BE2C (cell line): ENCODE measurements at regions not wholly inside any gene's neighbourhood (a gene's known extent, or its start where the extent isn't known, plus 50 kb on each side); places are given as distances from the start of the nearest gene placed in this dataset.

Experiments used
- DNase-seq: peaks from one replicate; pipeline ENCODE4 v3.0.0-alpha.2; 2020
- H3K27me3 ChIP-seq: fragments of 250-450 bp; sonication (Bioruptor Pico); 2 replicates; pipeline ENCODE4 v1.5.1; 2020; ENCODE audit warnings: mild to moderate bottlenecking
- H3K36me3 ChIP-seq: fragments of 250-450 bp; sonication (Bioruptor Pico); 2 replicates; pipeline ENCODE4 v1.5.1; 2020; ENCODE audit warnings: mild to moderate bottlenecking
- H3K4me1 ChIP-seq: fragments of 250-450 bp; sonication (Bioruptor Pico); 2 replicates; pipeline ENCODE4 v1.5.1; 2020
- H3K4me3 ChIP-seq: 2 replicates; pipeline ENCODE4 v1.5.1; 2011; ENCODE audit warnings: low read depth, low read length
- H3K9me3 ChIP-seq: fragments of 250-450 bp; sonication (Bioruptor Pico); 2 replicates; pipeline ENCODE4 v1.5.1; 2020
- TF ChIP-seq, protein P1 (sequence below): IDR thresholded peaks from 2 replicates; pipeline ENCODE4 v1.5.1; 2012; ENCODE audit warnings: mild to moderate bottlenecking, low read depth, low read length

DNA sequence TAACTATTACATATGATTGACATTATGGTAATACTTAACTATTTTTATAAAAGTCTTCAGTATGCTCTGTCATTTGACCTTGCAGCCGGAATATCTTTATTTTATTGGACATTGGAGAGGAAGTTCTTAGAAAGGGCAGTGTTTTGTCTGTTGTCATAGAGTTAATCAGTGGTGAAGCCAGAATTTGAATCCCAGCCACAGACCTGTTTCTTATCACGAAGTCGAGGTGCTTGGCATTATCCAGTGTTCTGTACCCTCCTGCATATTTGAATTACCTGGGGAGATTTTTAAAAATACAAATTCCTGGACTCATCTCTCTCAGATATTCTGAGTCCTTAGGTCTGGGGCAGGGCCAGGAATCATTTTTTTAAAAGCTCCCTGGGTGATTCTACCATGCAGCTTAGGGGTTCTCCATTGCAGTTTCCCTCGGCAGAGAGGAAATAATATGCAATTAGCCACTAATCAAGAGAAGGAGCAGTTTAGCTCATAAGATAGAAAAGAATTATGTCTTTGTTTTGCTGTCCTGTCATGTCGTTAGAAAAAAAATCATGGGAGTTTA, 195.6 kb upstream of the CFAP20DC start:
- H3K36me3 ChIP-seq: no peaks in the 10 kb centered on the region
- TF ChIP-seq, protein P1, sequence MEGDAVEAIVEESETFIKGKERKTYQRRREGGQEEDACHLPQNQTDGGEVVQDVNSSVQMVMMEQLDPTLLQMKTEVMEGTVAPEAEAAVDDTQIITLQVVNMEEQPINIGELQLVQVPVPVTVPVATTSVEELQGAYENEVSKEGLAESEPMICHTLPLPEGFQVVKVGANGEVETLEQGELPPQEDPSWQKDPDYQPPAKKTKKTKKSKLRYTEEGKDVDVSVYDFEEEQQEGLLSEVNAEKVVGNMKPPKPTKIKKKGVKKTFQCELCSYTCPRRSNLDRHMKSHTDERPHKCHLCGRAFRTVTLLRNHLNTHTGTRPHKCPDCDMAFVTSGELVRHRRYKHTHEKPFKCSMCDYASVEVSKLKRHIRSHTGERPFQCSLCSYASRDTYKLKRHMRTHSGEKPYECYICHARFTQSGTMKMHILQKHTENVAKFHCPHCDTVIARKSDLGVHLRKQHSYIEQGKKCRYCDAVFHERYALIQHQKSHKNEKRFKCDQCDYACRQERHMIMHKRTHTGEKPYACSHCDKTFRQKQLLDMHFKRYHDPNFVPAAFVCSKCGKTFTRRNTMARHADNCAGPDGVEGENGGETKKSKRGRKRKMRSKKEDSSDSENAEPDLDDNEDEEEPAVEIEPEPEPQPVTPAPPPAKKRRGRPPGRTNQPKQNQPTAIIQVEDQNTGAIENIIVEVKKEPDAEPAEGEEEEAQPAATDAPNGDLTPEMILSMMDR: no peak
- H3K9me3 ChIP-seq: no peaks in the 10 kb centered on the region
- H3K4me3 ChIP-seq: no peak overlapping the region
- H3K27me3 ChIP-seq: no peaks in the 10 kb centered on the region
- DNase-seq: no peak
- H3K4me1 ChIP-seq: no peaks in the 10 kb centered on the region; the same call in none of the 2 replicates

DNA sequence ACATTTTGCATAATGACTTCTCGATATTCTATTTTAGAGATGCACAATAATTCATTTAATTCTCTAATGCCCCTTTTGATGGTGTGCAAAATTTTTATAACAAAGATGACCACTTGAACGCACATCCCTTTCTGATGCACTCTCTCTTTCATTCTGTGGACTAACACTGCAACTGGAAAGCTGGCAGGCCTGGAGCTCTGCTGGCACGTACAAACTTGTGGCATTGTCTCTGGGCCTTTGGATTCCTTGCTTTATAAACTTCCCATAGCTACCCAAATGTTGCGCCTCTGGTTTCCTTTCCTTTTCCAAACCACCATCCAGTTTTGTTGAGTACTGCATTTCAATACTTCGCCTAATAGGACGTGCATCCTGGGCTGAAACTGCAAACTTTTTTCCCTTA, 194.5 kb upstream of the CFAP20DC start:
- Histone ChIP-seq H3K4me3 (no peak overlapping the region), H3K9me3 (no peaks in the 10 kb centered on the region), H3K27me3 (no peaks in the 10 kb centered on the region), H3K4me1 (no peaks in the 10 kb centered on the region; the same call in none of the 2 replicates), H3K36me3 (no peaks in the 10 kb centered on the region)
- TF ChIP-seq, protein P1: no peak
- DNase-seq: no peak

DNA sequence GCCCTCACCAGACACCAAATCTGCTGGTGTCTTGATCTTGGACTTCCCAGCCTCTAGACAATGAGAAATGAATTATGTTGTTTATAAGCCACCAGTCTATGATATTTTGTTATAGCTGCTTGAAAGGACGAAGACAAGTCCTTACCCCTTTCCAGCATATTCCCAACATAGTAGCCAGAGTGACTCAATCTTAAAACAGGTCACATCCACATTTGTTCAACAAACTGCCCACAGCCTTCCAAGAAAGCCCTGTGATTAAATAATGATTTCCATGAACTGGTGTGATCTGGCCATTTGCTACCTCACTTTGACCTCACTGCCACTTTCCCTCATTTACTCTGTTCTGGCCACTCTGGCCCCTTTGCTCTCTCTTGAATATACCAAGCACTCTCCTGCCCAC, 193.7 kb upstream of the CFAP20DC start:
- Histone ChIP-seq H3K4me1 (no peaks in the 10 kb centered on the region; the same call in none of the 2 replicates), H3K36me3 (no peaks in the 10 kb centered on the region), H3K4me3 (no peak overlapping the region), H3K9me3 (no peaks in the 10 kb centered on the region), H3K27me3 (no peaks in the 10 kb centered on the region)
- DNase-seq: no peak
- TF ChIP-seq, protein P1: no peak

DNA sequence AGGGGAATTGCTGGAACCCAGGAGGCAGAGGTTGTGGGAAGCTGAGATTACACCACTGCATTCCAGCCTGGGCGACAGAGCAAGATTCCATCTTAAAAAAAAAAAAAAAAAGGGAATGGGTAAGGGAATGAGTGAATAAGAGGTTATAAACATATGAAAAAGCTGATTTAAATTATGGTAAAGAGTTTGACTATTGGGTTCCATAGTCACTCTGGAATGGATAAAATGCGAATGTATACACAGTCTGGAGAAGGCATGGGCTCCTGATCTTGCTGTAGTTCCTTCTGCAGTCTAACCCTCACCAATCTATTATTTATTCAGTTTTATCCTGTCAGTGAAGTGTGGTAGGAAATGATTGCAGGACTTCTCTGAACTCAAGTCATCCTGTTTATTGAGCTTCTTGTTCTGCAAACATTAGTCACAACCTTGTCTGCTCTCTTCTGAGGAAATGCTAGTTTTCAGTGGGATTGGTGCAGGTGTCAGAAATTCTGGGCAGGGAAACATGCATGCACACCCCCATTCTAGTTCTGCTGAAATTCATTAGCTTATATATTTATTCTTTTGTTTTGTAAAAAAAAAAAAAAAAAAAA, 190.9 kb upstream of the CFAP20DC start:
- Histone ChIP-seq H3K36me3 (no peaks in the 10 kb centered on the region), H3K9me3 (no peaks in the 10 kb centered on the region), H3K27me3 (no peaks in the 10 kb centered on the region), H3K4me1 (no peaks in the 10 kb centered on the region; the same call in 1 of the 2 replicates), H3K4me3 (no peak overlapping the region)
- TF ChIP-seq, protein P1: no peak
- no peak for DNase-seq

DNA sequence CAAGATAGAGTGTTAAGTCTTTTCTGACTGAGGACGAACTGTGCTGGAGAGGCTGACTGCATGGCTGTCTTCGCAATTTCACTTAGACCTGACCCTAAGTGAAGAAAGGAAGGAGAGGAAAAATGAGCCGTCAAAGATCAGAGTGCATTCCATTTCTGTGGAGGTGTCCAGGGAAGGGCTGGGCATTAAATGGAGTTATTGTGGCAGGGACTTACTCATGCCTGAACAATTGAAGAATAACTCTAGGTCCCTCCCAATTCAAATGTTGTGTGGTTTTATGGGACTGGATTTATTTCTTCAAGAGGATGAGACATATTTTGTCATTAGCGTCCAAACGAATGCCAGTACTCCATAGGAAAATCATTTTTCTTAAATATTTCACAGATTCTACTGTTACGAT, 187.3 kb upstream of the CFAP20DC start:
- no peak for DNase-seq
- no peaks in the 10 kb centered on the region for H3K36me3 ChIP-seq
- H3K4me1 ChIP-seq: no peaks in the 10 kb centered on the region
- H3K9me3 ChIP-seq: no peaks in the 10 kb centered on the region
- TF ChIP-seq, protein P1: no peak
- no peak overlapping the region for H3K4me3 ChIP-seq
- H3K27me3 ChIP-seq: no peaks in the 10 kb centered on the region

DNA sequence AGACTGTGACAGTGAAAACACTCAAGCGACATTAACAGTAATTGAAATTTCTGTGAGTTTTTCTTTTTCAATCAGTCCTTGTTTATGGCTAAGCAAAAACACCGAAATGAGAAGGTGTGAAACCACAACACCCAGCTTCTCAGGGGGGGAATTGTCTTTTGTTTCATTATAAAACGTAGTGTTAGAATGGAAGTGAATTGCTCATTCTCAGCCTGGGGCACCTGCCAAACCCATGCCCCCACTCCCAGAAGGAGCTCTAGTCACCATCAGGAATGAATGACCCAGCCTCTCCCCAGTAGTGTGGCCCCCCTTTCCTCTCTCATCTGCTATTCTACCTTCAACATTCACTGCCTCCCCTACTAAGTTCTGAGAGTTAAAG, 185.8 kb upstream of the CFAP20DC start:
- Histone ChIP-seq H3K4me1 (no peaks in the 10 kb centered on the region), H3K27me3 (no peaks in the 10 kb centered on the region), H3K4me3 (no peak overlapping the region), H3K36me3 (no peaks in the 10 kb centered on the region), H3K9me3 (no peaks in the 10 kb centered on the region)
- TF ChIP-seq, protein P1: no peak
- no peak for DNase-seq
